HCT116 (cell line): ENCODE measurements at regions not wholly inside any gene's neighbourhood (a gene's known extent, or its start where the extent isn't known, plus 50 kb on each side); places are given as distances from the start of the nearest gene placed in this dataset.

Experiments
- ATAC-seq: fragments of 200-7000 bp; cut with Tn5 transposase; 2 replicates; pipeline ENCODE4 v1.9.1; 2020; ENCODE audit warnings: mild to moderate bottlenecking, moderate library complexity
- BruUV-seq: library from RNA; stranded (reverse); fragments of 400-500 nt; replicated peaks from 2 replicates; lab custom pipeline; 2021; lab: Mats Ljungman, UMichigan
- CTCF ChIA-PET: fragments of 300-600 bp; sonication (Branson Sonifier 250); formaldehyde crosslinking; loops from one replicate; lab custom pipeline; 2021; ENCODE audit warnings: antibody characterized with exemption; lab: Charles Lee
- POLR2A ChIA-PET: fragments of 300-600, 350-600 bp; sonication (Branson Sonifier 250); formaldehyde crosslinking; loops from one replicate; lab custom pipeline; 2021; ENCODE audit warnings: antibody characterized with exemption; lab: Charles Lee
- RAD21 ChIA-PET, 2 experiments: fragments of 300-600 bp; sonication (Branson Sonifier 250); formaldehyde crosslinking; loops; one replicate each; lab custom pipeline; 2023; ENCODE audit warnings: low total read pairs in 2 of 2; ENCODE audit not compliant: uncharacterized antibody in 2 of 2, unreplicated experiment in 2 of 2, low non-redundant PET in 1 of 2; lab: Charles Lee
- DNase-seq: peaks from one replicate; pipeline ENCODE4 v3.0.0-alpha.2; 2010; ENCODE audit warnings: low read depth, low spot score
- H2AFZ ChIP-seq: fragments of 200-600 bp; shearing (Covaris generic), sonication (generic); 2 replicates; pipeline ENCODE4 v1.6.1; 2017; ENCODE audit warnings: low read depth, mixed run types, mixed read lengths, antibody characterized with exemption, low read length; ENCODE audit not compliant: poor library complexity, severe bottlenecking
- H3K27ac ChIP-seq: 2 replicates; pipeline ENCODE4 v1.5.1; 2012; ENCODE audit warnings: low read depth, low read length
- H3K27me3 ChIP-seq: fragments of 200-600 bp; sonication (generic); 2 replicates; pipeline ENCODE4 v1.6.1; 2016; ENCODE audit warnings: mixed run types, low read length, mixed read lengths; ENCODE audit not compliant: insufficient read depth
- H3K36me3 ChIP-seq, 2 experiments: fragments of 200-500 bp in 1 of 2; fragments of 200-600 bp in 1 of 2; sonication (Bioruptor generic) in 1 of 2; sonication (generic) in 1 of 2; 2 replicates each; pipeline versions ENCODE4 v1.5.1 to v1.6.1; 2014 to 2016; ENCODE audit warnings: low read length in 2 of 2, inconsistent platforms in 1 of 2, mixed read lengths in 1 of 2, mixed run types in 1 of 2; ENCODE audit not compliant: insufficient read depth in 2 of 2, control insufficient read depth in 1 of 2
- H3K4me1 ChIP-seq, 2 experiments: fragments of 200-600 bp in 1 of 2; sonication (generic) in 1 of 2; 2 replicates each; pipeline versions ENCODE4 v1.5.1 to v1.6.1; 2012 to 2017; ENCODE audit warnings: low read length in 2 of 2, inconsistent platforms in 1 of 2, mild to moderate bottlenecking in 1 of 2, mixed read lengths in 1 of 2, mixed run types in 1 of 2, moderate library complexity in 1 of 2; ENCODE audit not compliant: insufficient read depth in 2 of 2, control insufficient read depth in 1 of 2
- H3K4me2 ChIP-seq: fragments of 200-600 bp; sonication (generic); 2 replicates; pipeline ENCODE4 v1.6.1; 2017; ENCODE audit warnings: mixed run types, low read length, mixed read lengths
- H3K4me3 ChIP-seq, 2 experiments: fragments of 200-600 bp in 1 of 2; sonication (generic) in 1 of 2; replicated peaks in 1 of 2; 2 replicates each; pipeline ENCODE4 v1.5.1; 2011 to 2016; ENCODE audit warnings: low read length in 2 of 2, control low read depth in 1 of 2, low read depth in 1 of 2, mild to moderate bottlenecking in 1 of 2, mixed read lengths in 1 of 2, mixed run types in 1 of 2
- H3K79me2 ChIP-seq: fragments of 200-600 bp; sonication (generic); 2 replicates; pipeline ENCODE4 v1.6.1; 2017; ENCODE audit warnings: mild to moderate bottlenecking, mixed run types, low read length, moderate library complexity, mixed read lengths; ENCODE audit not compliant: insufficient read depth
- H3K9ac ChIP-seq: fragments of 200-600 bp; sonication (generic); 2 replicates; pipeline ENCODE4 v1.6.1; 2016; ENCODE audit warnings: low read length, mixed read lengths
- H3K9me2 ChIP-seq: fragments of 200-600 bp; sonication (generic), shearing (Covaris generic); 2 replicates; pipeline ENCODE4 v1.6.1; 2017; ENCODE audit warnings: mixed run types, mild to moderate bottlenecking, moderate library complexity; ENCODE audit not compliant: insufficient read depth
- H3K9me3 ChIP-seq, 2 experiments: fragments of 200-500 bp in 1 of 2; fragments of 200-600 bp in 1 of 2; sonication (Bioruptor generic) in 1 of 2; sonication (generic) in 1 of 2; 2 replicates each; pipeline ENCODE4 v1.6.1; 2014 to 2017; ENCODE audit warnings: low read length in 2 of 2, mixed read lengths in 2 of 2, inconsistent platforms in 1 of 2, low read depth in 1 of 2, mild to moderate bottlenecking in 1 of 2, mixed run types in 1 of 2, moderate library complexity in 1 of 2; ENCODE audit not compliant: control insufficient read depth in 1 of 2, insufficient read depth in 1 of 2
- H4K20me1 ChIP-seq: fragments of 200-600 bp; sonication (generic), shearing (Covaris generic); 2 replicates; pipeline ENCODE4 v1.6.1; 2017; ENCODE audit warnings: mixed run types, mild to moderate bottlenecking, moderate library complexity; ENCODE audit not compliant: insufficient read depth
- ATF3 ChIP-seq: IDR thresholded peaks from 2 replicates; pipeline ENCODE4 v1.6.1; 2012
- CBX3 ChIP-seq: IDR thresholded peaks from 2 replicates; pipeline ENCODE4 v1.6.1; 2012; ENCODE audit warnings: low read depth
- ELF1 ChIP-seq: IDR thresholded peaks from 2 replicates; pipeline ENCODE4 v1.6.1; 2012; ENCODE audit warnings: low read depth, borderline replicate concordance
- EZH2 ChIP-seq: fragments of 200-600 bp; sonication (generic); IDR thresholded peaks from 2 replicates; pipeline ENCODE4 v1.6.1; 2017; ENCODE audit warnings: antibody characterized with exemption, mixed run types
- EZH2phosphoT487 ChIP-seq: fragments of 200-600 bp; IDR thresholded peaks from 2 replicates; pipeline ENCODE4 v1.6.1; 2018; ENCODE audit warnings: antibody characterized with exemption, borderline replicate concordance
- FOSL1 ChIP-seq: IDR thresholded peaks from 2 replicates; pipeline ENCODE4 v1.6.1; 2012; ENCODE audit warnings: low read depth
- POLR2A ChIP-seq: IDR thresholded peaks from 2 replicates; pipeline ENCODE4 v1.7.0; 2011; ENCODE audit warnings: borderline replicate concordance; ENCODE audit not compliant: insufficient read depth, insufficient read length; ENCODE audit errors: extremely low read depth
- POLR2AphosphoS5 ChIP-seq: IDR thresholded peaks from 2 replicates; pipeline ENCODE4 v1.6.1; 2011; ENCODE audit warnings: mild to moderate bottlenecking, low read depth, low read length, moderate library complexity
- RAD21 ChIP-seq: IDR thresholded peaks from 2 replicates; pipeline ENCODE4 v1.6.1; 2012; ENCODE audit warnings: low read depth, mild to moderate bottlenecking
- REST ChIP-seq: IDR thresholded peaks from 2 replicates; pipeline ENCODE4 v1.6.1; 2012; ENCODE audit warnings: low read depth
- TCF7L2 ChIP-seq: IDR thresholded peaks from 2 replicates; pipeline ENCODE4 v1.7.0; 2011; ENCODE audit warnings: borderline replicate concordance, inconsistent platforms; ENCODE audit not compliant: insufficient read depth, insufficient read length; ENCODE audit errors: extremely low read depth
- YY1 ChIP-seq: IDR thresholded peaks from 2 replicates; pipeline ENCODE4 v1.6.1; 2011; ENCODE audit warnings: low read length, low read depth, moderate library complexity, mild to moderate bottlenecking; ENCODE audit not compliant: insufficient replicate concordance; ENCODE audit errors: extremely low read depth
- ZBTB33 ChIP-seq: IDR thresholded peaks from 2 replicates; pipeline ENCODE4 v1.6.1; 2011; ENCODE audit warnings: mild to moderate bottlenecking, low read length, moderate library complexity; ENCODE audit not compliant: insufficient replicate concordance; ENCODE audit errors: extremely low read depth
- ZFX ChIP-seq: fragments of 450-650 bp; IDR thresholded peaks from 2 replicates; pipeline ENCODE4 v1.6.1; 2017
- intact Hi-C: fragments of 100-400 bp; cut with micrococcal nuclease; formaldehyde crosslinking; loops from 2 replicates; pipeline ENCODE4 v1.10.0; 2022

- Histone ChIP-seq H4K20me1 (no peaks in the 10 kb centered on the region), H3K4me1 (0 out of 4 replicates have a peak, but pooled peaks cover 0 to 4% of the 10 kb centered on the region in 2 experiments)
- POLR2A ChIA-PET: no interaction called here
Measured at GRCh38 chr4:19971829-19972228, 279.9 kb upstream of the SLIT2 start.

More at GRCh38 chr4:19971829-19972228, 279.9 kb upstream of the SLIT2 start:
- intact Hi-C loops: no loop called here
- ATAC-seq (peak; percentile 44), DNase-seq (no peak)
- no peak overlapping the region for H3K9ac ChIP-seq
- H3K9me2 ChIP-seq: no peaks in the 10 kb centered on the region
- no peak overlapping the region for H3K4me3 ChIP-seq
- TF ChIP-seq EZH2phosphoT487 (no peak), POLR2AphosphoS5 (no peak), ZFX (no peak), POLR2A (no peak), YY1 (no peak), ATF3 (no peak), ELF1 (no peak), RAD21 (no peak), TCF7L2 (no peak), ZBTB33 (no peak), FOSL1 (no peak), EZH2 (no peak), CBX3 (no peak), REST (no peak)
- no TSS peak for BruUV-seq
- H3K36me3 ChIP-seq: no peaks in the 10 kb centered on the region
- no peak overlapping the region for H2AFZ ChIP-seq
- H3K9me3 ChIP-seq: no peaks in the 10 kb centered on the region
- no peak overlapping the region for H3K4me2 ChIP-seq
- ChIA-PET RAD21 (no interaction called here), CTCF (no interaction called here)
- no peaks in the 10 kb centered on the region for H3K79me2 ChIP-seq
- H3K27me3 ChIP-seq: no peaks in the 10 kb centered on the region
- no peak overlapping the region for H3K27ac ChIP-seq
